Spleen (tissue), 11 donors: ENCODE measurements at regions not wholly inside any gene's neighbourhood (a gene's known extent, or its start where the extent isn't known, plus 50 kb on each side); places are given as distances from the start of the nearest gene placed in this dataset.
A peak's percentile ranks its signal among the peaks of the same experiment; 100 is the strongest.

Experiments used
- DNase-seq: peaks from one replicate; pipeline ENCODE4 v3.0.0-alpha.2; 2020
- H3K27ac ChIP-seq, 8 donors: fragments of 200-600 bp; sonication (generic) in 7 of 8; 1 replicate in 4 of 8; 2 replicates in 4 of 8; pipeline versions ENCODE4 v1.5.0 to v1.8.0; 2016 to 2021; ENCODE audit warnings: inconsistent platforms in 4 of 8, mild to moderate bottlenecking in 4 of 8, moderate library complexity in 1 of 8
- H3K27me3 ChIP-seq, 7 donors: fragments of 200-600 bp; sonication (generic) in 6 of 7; replicated peaks in 1 of 7; 1 replicate in 4 of 7; 2 replicates in 3 of 7; pipeline versions ENCODE4 v1.5.0 to v1.8.0; 2016 to 2021; ENCODE audit warnings: inconsistent platforms in 3 of 7, mild to moderate bottlenecking in 1 of 7
- H3K36me3 ChIP-seq, 6 donors: fragments of 200-600 bp; sonication (generic) in 5 of 6; 1 replicate in 4 of 6; 2 replicates in 2 of 6; pipeline versions ENCODE4 v1.5.0 to v1.8.0; 2016 to 2021; ENCODE audit warnings: inconsistent platforms in 2 of 6
- H3K4me1 ChIP-seq, 6 donors: fragments of 200-600 bp; sonication (generic) in 5 of 6; 1 replicate in 3 of 6; 2 replicates in 3 of 6; pipeline versions ENCODE4 v1.5.0 to v1.8.0; 2016 to 2021; ENCODE audit warnings: inconsistent platforms in 3 of 6
- H3K4me3 ChIP-seq, 8 donors: fragments of 200-600 bp; sonication (generic) in 7 of 8; 1 replicate in 4 of 8; 2 replicates in 4 of 8; pipeline versions ENCODE4 v1.5.0 to v1.8.0; 2016 to 2021; ENCODE audit warnings: inconsistent platforms in 4 of 8, mild to moderate bottlenecking in 4 of 8, moderate library complexity in 2 of 8
- H3K9me3 ChIP-seq, 8 donors: fragments of 200-600 bp; sonication (generic) in 7 of 8; 1 replicate in 4 of 8; 2 replicates in 4 of 8; pipeline versions ENCODE4 v1.5.0 to v1.8.0; 2016 to 2021; ENCODE audit warnings: inconsistent platforms in 4 of 8
- CTCF ChIP-seq, 11 experiments: fragments of 200-600 bp in 7 of 11; fragments of 450-650 bp in 4 of 11; sonication (generic) in 4 of 11; IDR thresholded peaks in 8 of 11; conservative IDR thresholded peaks in 3 of 11; 1 replicate in 7 of 11; 2 replicates in 4 of 11; pipeline versions ENCODE4 v1.4.0 to v1.8.0; 2016 to 2021; ENCODE audit warnings: antibody characterized with exemption in 11 of 11, inconsistent platforms in 4 of 11, mild to moderate bottlenecking in 1 of 11
- POLR2A ChIP-seq, 3 donors: fragments of 450-650 bp; IDR thresholded peaks; one replicate each; pipeline ENCODE4 v1.5.1; 2017; ENCODE audit warnings: antibody characterized with exemption in 3 of 3, mild to moderate bottlenecking in 1 of 3
- POLR2AphosphoS5 ChIP-seq, 3 donors: sonication (generic); formaldehyde crosslinking; IDR thresholded peaks; one replicate each; pipeline ENCODE4 v1.5.1; 2017; ENCODE audit warnings: antibody characterized with exemption in 3 of 3
- WGBS, 5 donors: extraction: QIAGEN DNeasy Blood & Tissue Kit in 3 of 5; methylation state at CpG; one replicate each; pipeline versions ENCODE4 v1.1.5 to v1.1.7; 2013 to 2018; 5-methylcytosine and 5-hydroxymethylcytosine counted together
- intact Hi-C: fragments of 100-400 bp; cut with DNase I; formaldehyde crosslinking; loops from one replicate; pipeline ENCODE4 v1.15.0; 2023; ENCODE audit warnings: low total_unique reads
- donor health status: healthy with polysubstance abuse.
- donor health status: DM: no; HTN: no; CAD: no; lungs with moderate emphysema.
- donor health status: DM: no; HTN: no; CAD: no.
- donor health status: Bipolar disorder and iron deficiency.
- donor health status: healthy.
- donor health status: DM: no; HTN: no; CAD: no.
- donor health status: DM: yes; HTN: yes; CAD: no.

DNA sequence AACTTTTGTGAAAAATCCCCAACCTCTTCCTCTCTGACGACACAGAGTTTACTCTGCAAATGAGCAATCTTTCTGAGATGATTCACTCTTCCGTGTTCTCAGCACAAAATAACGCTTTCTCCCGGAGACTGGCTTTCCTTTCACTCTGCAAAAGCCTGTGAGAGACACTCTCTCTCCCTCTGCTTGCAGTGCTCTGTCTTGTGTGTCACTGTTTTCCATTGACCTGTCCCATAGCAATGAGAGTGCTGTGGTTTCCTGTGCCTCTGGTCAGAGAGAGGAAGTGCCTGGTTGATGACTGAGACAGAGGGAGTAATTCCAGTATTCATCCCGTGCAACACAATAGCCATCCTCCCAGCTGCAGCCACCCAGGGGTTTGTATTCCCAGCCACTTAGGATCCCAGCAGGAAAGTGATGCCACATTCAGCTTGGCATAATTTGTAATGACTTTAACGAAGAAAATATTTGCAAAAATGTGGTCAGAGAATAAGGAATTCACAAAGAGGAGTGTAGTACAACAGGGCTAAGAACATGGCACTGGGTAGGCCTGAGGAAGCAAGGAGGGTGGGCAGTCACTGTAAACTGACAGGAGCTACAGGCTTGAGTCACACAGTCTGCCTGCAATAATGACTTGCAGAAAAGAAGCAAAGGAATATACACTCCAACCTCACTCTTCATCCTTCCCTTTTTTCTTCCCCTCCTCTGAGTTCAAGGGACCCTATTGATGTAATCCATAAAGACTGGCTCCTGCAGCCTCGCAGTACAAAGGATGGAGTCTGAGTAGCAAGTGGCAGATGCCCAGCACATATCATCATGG lies 463.5 kb upstream of the RGMB start:
- intact Hi-C loops: no loop called here
- H3K4me1 ChIP-seq: no peaks in the 10 kb centered on the region
- H3K4me3 ChIP-seq: no peak overlapping the region
- no peak for DNase-seq
- no peaks in the 10 kb centered on the region for H3K9me3 ChIP-seq
- H3K27ac ChIP-seq: peak overlapping the region in 3 of 8 donors; percentile 2 to 37 (median 35)
- 20 to 32% (median 26%) methylated on average over 7 of the region's 7 CpGs for WGBS, 5 donors
- H3K36me3 ChIP-seq: no peaks in the 10 kb centered on the region
- H3K27me3 ChIP-seq: no peaks in the 10 kb centered on the region
- TF ChIP-seq POLR2AphosphoS5 (IDR thresholded peaks at IDR 0.05) (no peak), POLR2A (IDR thresholded peaks at IDR 0.05) (no peak), CTCF (IDR thresholded peaks at IDR 0.05 in 8 of 11, conservative IDR thresholded peaks at IDR 0.05 in 3 of 11) (no peak)

GRCh38 chr5:98314292-98314691 lies 459.2 kb upstream of the RGMB start:
- Histone ChIP-seq H3K4me3 (no peak overlapping the region), H3K27ac (no peak overlapping the region), H3K9me3 (no peaks in the 10 kb centered on the region), H3K27me3 (no peaks in the 10 kb centered on the region), H3K4me1 (no peaks in the 10 kb centered on the region), H3K36me3 (no peaks in the 10 kb centered on the region)
- no peak for DNase-seq
- no peak for TF ChIP-seq POLR2AphosphoS5 (IDR thresholded peaks at IDR 0.05)
- no peak for TF ChIP-seq POLR2A (IDR thresholded peaks at IDR 0.05)
- no peak for TF ChIP-seq CTCF (IDR thresholded peaks at IDR 0.05 in 8 of 11, conservative IDR thresholded peaks at IDR 0.05 in 3 of 11)
- intact Hi-C loops: no loop called here

GRCh38 chr5:98318386-98318785 lies 455.1 kb upstream of the RGMB start:
- TF ChIP-seq POLR2A (IDR thresholded peaks at IDR 0.05) (no peak), POLR2AphosphoS5 (IDR thresholded peaks at IDR 0.05) (no peak), CTCF (IDR thresholded peaks at IDR 0.05 in 8 of 11, conservative IDR thresholded peaks at IDR 0.05 in 3 of 11) (no peak)
- Histone ChIP-seq H3K27me3 (no peaks in the 10 kb centered on the region), H3K27ac (no peak overlapping the region), H3K36me3 (no peaks in the 10 kb centered on the region), H3K9me3 (no peaks in the 10 kb centered on the region), H3K4me3 (no peak overlapping the region), H3K4me1 (no peaks in the 10 kb centered on the region)
- no peak for DNase-seq
- intact Hi-C loops: no loop called here

GRCh38 chr5:98319299-98320011 lies 454.0 kb upstream of the RGMB start:
- H3K4me1 ChIP-seq: no peaks in the 10 kb centered on the region

More at GRCh38 chr5:98319299-98320011, 454.0 kb upstream of the RGMB start:
- H3K4me3 ChIP-seq: no peak overlapping the region
- TF ChIP-seq POLR2AphosphoS5 (IDR thresholded peaks at IDR 0.05) (no peak), POLR2A (IDR thresholded peaks at IDR 0.05) (no peak), CTCF (IDR thresholded peaks at IDR 0.05 in 8 of 11, conservative IDR thresholded peaks at IDR 0.05 in 3 of 11) (no peak)
- WGBS, 5 donors: 77 to 86% (median 82%) methylated on average over 7 of the region's 7 CpGs
- H3K36me3 ChIP-seq: no peaks in the 10 kb centered on the region
- H3K27ac ChIP-seq: no peak overlapping the region
- no peaks in the 10 kb centered on the region for H3K27me3 ChIP-seq
- no peaks in the 10 kb centered on the region for H3K9me3 ChIP-seq
- intact Hi-C loops: no loop called here
- DNase-seq: no peak
